GM23248 (cell line): ENCODE measurements at regions not wholly inside any gene's neighbourhood (a gene's known extent, or its start where the extent isn't known, plus 50 kb on each side); places are given as distances from the start of the nearest gene placed in this dataset.

Source experiments
- DNase-seq: peaks from one replicate; pipeline ENCODE4 v3.0.0-alpha.2; 2015
- H2AFZ ChIP-seq: fragments of 200-600 bp; sonication (generic); 2 replicates; pipeline ENCODE4 v1.6.1; 2016; ENCODE audit warnings: antibody characterized with exemption
- H3F3A ChIP-seq: fragments of 200-600 bp; sonication (generic); 2 replicates; pipeline ENCODE4 v1.6.1; 2016; ENCODE audit warnings: mild to moderate bottlenecking, antibody characterized with exemption, mixed run types; ENCODE audit not compliant: insufficient read depth
- H3K27ac ChIP-seq: fragments of 200-600 bp; sonication (generic); 2 replicates; pipeline ENCODE4 v1.5.1; 2016; ENCODE audit warnings: mild to moderate bottlenecking
- H3K27me3 ChIP-seq: fragments of 200-600 bp; sonication (generic); replicated peaks from 2 replicates; pipeline ENCODE4 v1.6.1; 2016; ENCODE audit warnings: mild to moderate bottlenecking; ENCODE audit not compliant: insufficient read depth
- H3K36me3 ChIP-seq: fragments of 200-600 bp; sonication (generic); 2 replicates; pipeline ENCODE4 v1.6.1; 2016; ENCODE audit warnings: low read depth, mild to moderate bottlenecking
- H3K4me1 ChIP-seq: fragments of 200-600 bp; sonication (generic); 2 replicates; pipeline ENCODE4 v1.6.1; 2016; ENCODE audit warnings: mild to moderate bottlenecking; ENCODE audit not compliant: insufficient read depth
- H3K4me2 ChIP-seq: fragments of 200-600 bp; sonication (generic); one replicate; pipeline ENCODE4 v1.6.1; 2016; ENCODE audit warnings: mild to moderate bottlenecking; ENCODE audit not compliant: unreplicated experiment
- H3K4me3 ChIP-seq: fragments of 200-600 bp; sonication (generic); 2 replicates; pipeline ENCODE4 v1.5.1; 2016; ENCODE audit warnings: mild to moderate bottlenecking
- H3K79me2 ChIP-seq: fragments of 200-600 bp; sonication (generic); 2 replicates; pipeline ENCODE4 v1.6.1; 2016; ENCODE audit warnings: mild to moderate bottlenecking; ENCODE audit not compliant: insufficient read depth
- H3K9ac ChIP-seq: fragments of 200-600 bp; sonication (generic); 2 replicates; pipeline ENCODE4 v1.6.1; 2016; ENCODE audit warnings: mild to moderate bottlenecking
- H3K9me2 ChIP-seq: fragments of 200-600 bp; sonication (generic); 2 replicates; pipeline ENCODE4 v1.6.1; 2016; ENCODE audit warnings: mixed run types, mild to moderate bottlenecking, moderate library complexity; ENCODE audit not compliant: insufficient read depth
- H3K9me3 ChIP-seq: fragments of 200-600 bp; sonication (generic); one replicate; pipeline ENCODE4 v1.6.1; 2017; ENCODE audit warnings: low read depth
- H4K20me1 ChIP-seq: fragments of 200-600 bp; sonication (generic); 2 replicates; pipeline ENCODE4 v1.6.0; 2016; ENCODE audit not compliant: insufficient read depth
- EZH2 ChIP-seq: fragments of 200-600 bp; sonication (generic); IDR thresholded peaks from 2 replicates; pipeline ENCODE4 v1.6.1; 2018; ENCODE audit warnings: antibody characterized with exemption, mild to moderate bottlenecking; ENCODE audit not compliant: insufficient read depth, poor library complexity, severe bottlenecking
- EZH2phosphoT487 ChIP-seq: fragments of 200-600 bp; sonication (generic); IDR thresholded peaks from 2 replicates; pipeline ENCODE4 v1.6.1; 2018; ENCODE audit warnings: antibody characterized with exemption, moderate library complexity, mild to moderate bottlenecking, low read depth; ENCODE audit not compliant: insufficient read depth
- WGBS, 2 experiments: methylation state at CpG; one replicate each; pipeline ENCODE4 v1.1.6; 2015 to 2017; ENCODE audit warnings: low lambda C conversion rate in 2 of 2, low coverage in 1 of 2; ENCODE audit errors: missing lambda C conversion rate in 2 of 2; 5-methylcytosine and 5-hydroxymethylcytosine counted together
- in situ Hi-C: fragments of 300-500 bp; cut with MboI; formaldehyde crosslinking; loops from 2 replicates; pipeline ENCODE4 v1.15.0; 2020

DNA sequence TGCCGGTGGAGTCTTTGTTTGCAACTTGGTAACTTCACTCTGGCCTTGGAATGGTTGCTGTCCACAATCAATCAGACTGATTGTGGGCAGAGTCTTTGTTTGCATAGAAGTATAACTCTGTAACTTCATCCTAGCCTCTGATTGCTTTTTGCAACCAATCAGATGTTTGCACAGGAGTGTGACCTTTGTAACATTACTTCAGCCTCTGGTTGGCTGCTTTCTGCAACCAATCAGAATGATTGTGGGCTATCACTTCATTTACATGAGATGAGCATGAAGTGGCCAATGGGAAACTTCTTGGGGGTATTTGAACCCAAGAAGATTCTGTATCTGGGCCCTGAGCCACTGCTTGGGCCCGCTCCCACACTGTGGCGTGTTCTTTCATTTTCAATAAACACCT is 79.6 kb upstream of the CLDN5 start:
- Histone ChIP-seq H3F3A (no peaks in the 10 kb centered on the region), H3K79me2 (no peaks in the 10 kb centered on the region), H3K4me3 (no peak overlapping the region), H3K9me2 (no peaks in the 10 kb centered on the region), H3K27ac (no peak overlapping the region), H3K27me3 (peaks cover 32% of the 10 kb centered on the region), H3K9ac (no peak overlapping the region), H4K20me1 (no peaks in the 10 kb centered on the region), H3K36me3 (no peaks in the 10 kb centered on the region), H3K4me1 (no peaks in the 10 kb centered on the region), H3K9me3 (no peaks in the 10 kb centered on the region), H3K4me2 (no peak overlapping the region), H2AFZ (no peak overlapping the region)
- in situ Hi-C loops, result no loop called here
- 85 to 88% methylated on average over 3 of the region's 3 CpGs for WGBS, 2 experiments
- no peak for DNase-seq
- TF ChIP-seq EZH2 (no peak), EZH2phosphoT487 (no peak)

DNA sequence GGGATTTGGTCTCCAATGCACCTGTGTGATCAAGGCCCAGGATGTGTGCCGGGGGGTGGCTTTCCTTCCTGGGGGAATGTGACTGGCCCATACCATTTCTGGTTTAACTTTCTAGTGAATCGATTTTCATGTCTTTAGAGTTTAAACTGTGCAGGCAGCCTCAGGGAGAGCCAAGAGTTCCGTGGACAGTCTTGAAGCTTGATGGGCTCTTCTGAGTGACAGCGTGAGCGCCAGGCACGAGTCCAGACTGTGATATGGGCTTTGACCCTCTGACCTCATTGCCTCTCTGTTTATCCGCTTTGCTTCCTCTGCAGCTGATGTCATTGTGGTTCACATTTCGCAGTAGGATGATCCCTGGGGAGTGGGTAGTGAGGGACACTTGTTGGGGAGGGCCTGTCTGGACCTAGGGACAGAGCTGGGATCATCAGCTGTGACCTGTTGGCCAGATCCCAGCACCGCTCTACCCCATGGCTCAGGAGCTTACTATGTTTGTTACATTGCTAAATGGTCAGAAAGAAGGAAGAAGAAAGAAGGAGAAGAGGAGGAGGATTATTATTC is 80.6 kb upstream of the CLDN5 start:
- no peak overlapping the region for H2AFZ ChIP-seq

DNA sequence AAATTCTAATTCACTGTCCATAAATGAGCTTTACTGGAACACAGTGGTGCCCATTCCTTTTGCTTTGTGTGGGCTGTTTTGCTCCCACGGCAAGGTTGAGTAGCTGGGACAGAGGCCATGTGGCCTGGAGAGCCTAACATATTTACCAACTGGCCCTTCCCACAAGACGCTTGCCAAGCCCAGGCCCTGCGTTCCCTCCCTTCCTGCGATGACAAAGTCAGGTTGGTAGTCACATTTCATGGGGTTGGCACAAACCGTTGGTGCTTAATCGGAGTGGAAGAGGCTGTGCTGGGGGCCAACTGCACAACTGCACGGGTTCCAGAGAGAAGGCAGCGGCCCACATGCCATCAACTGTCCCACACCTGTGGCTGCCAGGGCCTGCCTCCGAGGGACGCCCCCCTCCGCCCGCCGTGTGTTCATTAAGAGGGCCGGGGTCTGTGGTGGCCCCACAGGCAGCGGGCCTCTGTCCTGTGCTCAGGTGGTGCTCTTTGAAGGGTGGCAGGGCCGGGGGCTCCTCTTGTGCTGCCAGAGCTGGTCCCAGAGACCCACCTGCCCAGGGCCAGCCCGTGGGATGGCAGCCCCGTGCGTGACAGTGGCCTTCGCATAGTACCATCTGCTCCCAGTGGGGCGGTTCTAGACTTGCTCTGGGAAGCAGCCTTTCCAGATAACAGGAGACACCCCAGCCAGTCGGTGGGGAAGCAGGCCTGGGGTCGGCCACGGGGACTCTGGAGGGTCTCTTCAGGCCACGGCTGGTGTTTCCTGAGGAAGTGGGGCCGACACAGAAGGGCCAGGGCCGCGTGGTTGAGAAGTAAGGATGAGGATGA is 81.5 kb upstream of the CLDN5 start:
- Histone ChIP-seq H3F3A (no peaks in the 10 kb centered on the region), H3K79me2 (no peaks in the 10 kb centered on the region), H3K27ac (no peak overlapping the region), H4K20me1 (no peaks in the 10 kb centered on the region), H2AFZ (no peak overlapping the region), H3K4me2 (no peak overlapping the region), H3K9me3 (no peaks in the 10 kb centered on the region), H3K27me3 (peaks cover 37% of the 10 kb centered on the region), H3K36me3 (no peaks in the 10 kb centered on the region), H3K4me1 (no peaks in the 10 kb centered on the region), H3K4me3 (no peak overlapping the region), H3K9me2 (no peaks in the 10 kb centered on the region), H3K9ac (no peak overlapping the region)
- WGBS, 2 experiments, result 62 to 68% methylated on average over 28 of the region's 28 CpGs
- in situ Hi-C loops, result no loop called here
- TF ChIP-seq EZH2 (no peak), EZH2phosphoT487 (no peak)
- DNase-seq, result no peak

More for the DNA sequence above, 80.6 kb upstream of the CLDN5 start:
- Histone ChIP-seq H3F3A (no peaks in the 10 kb centered on the region), H3K27ac (no peak overlapping the region), H3K27me3 (peaks cover 37% of the 10 kb centered on the region), H3K36me3 (no peaks in the 10 kb centered on the region), H3K4me1 (no peaks in the 10 kb centered on the region), H3K9ac (no peak overlapping the region), H3K9me3 (no peaks in the 10 kb centered on the region), H4K20me1 (no peaks in the 10 kb centered on the region), H3K4me3 (no peak overlapping the region), H3K4me2 (no peak overlapping the region), H3K79me2 (no peaks in the 10 kb centered on the region), H3K9me2 (no peaks in the 10 kb centered on the region)
- WGBS, 2 experiments, result 49% methylated on average over 9 of the region's 9 CpGs
- DNase-seq, result no peak
- in situ Hi-C loops, result no loop called here
- no peak for TF ChIP-seq EZH2
- TF ChIP-seq EZH2phosphoT487, result no peak

DNA sequence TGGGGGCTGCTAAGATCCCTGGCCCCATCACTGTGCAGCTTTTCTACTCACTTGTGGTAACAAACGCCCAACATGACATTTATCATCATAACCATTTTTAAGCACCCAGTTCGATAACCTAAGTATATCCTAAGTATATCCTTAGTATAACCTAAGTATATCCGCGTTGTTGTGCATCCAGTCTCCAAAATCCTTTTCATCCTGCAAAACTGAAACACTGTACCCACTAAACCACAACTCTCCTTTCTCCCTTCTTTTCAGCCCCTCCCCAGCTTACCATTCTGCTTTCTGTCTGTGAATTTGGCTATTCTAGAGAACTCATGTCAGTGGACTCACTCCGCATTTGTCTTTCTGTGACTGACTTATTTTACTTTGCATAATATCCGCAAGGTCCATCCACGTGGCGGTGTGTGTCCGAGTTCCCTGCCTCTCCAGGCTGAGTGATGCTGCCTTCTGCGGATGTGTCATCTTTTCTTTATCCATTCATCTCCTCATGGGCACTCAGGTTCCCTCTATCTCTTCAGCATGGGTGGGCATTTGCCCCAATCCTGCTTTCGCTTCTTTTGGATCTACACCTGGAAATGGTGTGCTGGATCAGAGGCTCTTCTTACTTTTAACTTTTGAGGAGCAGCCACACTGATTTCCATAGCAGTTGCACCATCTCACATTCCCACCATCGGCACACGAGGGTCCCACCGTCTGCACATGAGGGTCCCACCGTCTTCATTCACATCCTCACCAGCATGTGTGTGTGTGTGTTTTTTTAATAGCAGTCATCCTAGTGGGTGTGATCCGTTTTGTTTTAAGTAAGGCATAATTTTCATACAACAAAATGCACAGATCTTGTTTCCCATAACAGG is 82.4 kb upstream of the CLDN5 start:
- no peak overlapping the region for H3K4me3 ChIP-seq
- 59 to 61% methylated on average over 16 of the region's 16 CpGs for WGBS, 2 experiments
- no peak overlapping the region for H3K27ac ChIP-seq
- H3K27me3 ChIP-seq, result peaks cover 35% of the 10 kb centered on the region
- H3K9me3 ChIP-seq, result no peaks in the 10 kb centered on the region
- H3K79me2 ChIP-seq, result no peaks in the 10 kb centered on the region
- H3K36me3 ChIP-seq, result no peaks in the 10 kb centered on the region
- H3K9ac ChIP-seq, result no peak overlapping the region
- no peak for TF ChIP-seq EZH2phosphoT487
- TF ChIP-seq EZH2, result no peak
- in situ Hi-C loops, result no loop called here
- H4K20me1 ChIP-seq, result no peaks in the 10 kb centered on the region
- H3F3A ChIP-seq, result no peaks in the 10 kb centered on the region
- no peaks in the 10 kb centered on the region for H3K9me2 ChIP-seq
- H2AFZ ChIP-seq, result no peak overlapping the region
- H3K4me2 ChIP-seq, result no peak overlapping the region
- DNase-seq, result no peak
- H3K4me1 ChIP-seq, result no peaks in the 10 kb centered on the region
